Kidney (tissue), 13 donors: ENCODE measurements at regions not wholly inside any gene's neighbourhood (a gene's known extent, or its start where the extent isn't known, plus 50 kb on each side); places are given as distances from the start of the nearest gene placed in this dataset.

Source experiments
- DNase-seq, 5 donors: peaks; one replicate each; pipeline ENCODE4 v3.0.0-alpha.2; 2013 to 2020
- FAIRE-seq: peaks from 2 replicates; lab custom pipeline; 2012; peaks lifted over from hg19 to GRCh38; lab: Jason Lieb, UNC
- H3K27ac ChIP-seq, 2 donors: one replicate each; pipeline ENCODE4 v1.7.0; 2013; ENCODE audit warnings: low read depth in 2 of 2, low read length in 2 of 2, inconsistent platforms in 1 of 2
- H3K27me3 ChIP-seq: one replicate; pipeline ENCODE4 v1.7.1; 2013; ENCODE audit warnings: low read length, inconsistent platforms; ENCODE audit not compliant: control insufficient read depth, insufficient read depth
- H3K36me3 ChIP-seq, 3 donors: one replicate each; pipeline versions ENCODE4 v1.7.0 to v1.7.1; 2013; ENCODE audit warnings: low read length in 3 of 3, control low read depth in 1 of 3, inconsistent platforms in 1 of 3; ENCODE audit not compliant: insufficient read depth in 3 of 3, control insufficient read depth in 2 of 3
- H3K4me1 ChIP-seq, 3 donors: one replicate each; pipeline versions ENCODE4 v1.7.0 to v1.7.1; 2013; ENCODE audit warnings: low read length in 3 of 3, inconsistent platforms in 1 of 3, low read depth in 1 of 3; ENCODE audit not compliant: control insufficient read depth in 2 of 3, insufficient read depth in 2 of 3
- H3K4me3 ChIP-seq, 3 donors: one replicate each; pipeline versions ENCODE4 v1.7.0 to v1.8.1; 2013; ENCODE audit warnings: low read length in 3 of 3, control low read depth in 1 of 3, inconsistent platforms in 1 of 3
- H3K9ac ChIP-seq, 3 donors: one replicate each; pipeline versions ENCODE4 v1.7.0 to v1.7.1; 2013; ENCODE audit warnings: low read length in 3 of 3, control low read depth in 1 of 3, inconsistent platforms in 1 of 3
- H3K9me3 ChIP-seq, 3 donors: one replicate each; pipeline versions ENCODE4 v1.7.0 to v1.7.1; 2013; ENCODE audit warnings: low read length in 3 of 3, control low read depth in 1 of 3, inconsistent platforms in 1 of 3; ENCODE audit not compliant: control insufficient read depth in 2 of 3, insufficient read depth in 1 of 3
- intact Hi-C: fragments of 100-400 bp; cut with DNase I; formaldehyde crosslinking; loops from one replicate; pipeline ENCODE4 v1.11.1; 2022
- TF ChIP-seq, protein P1 (sequence below): IDR thresholded peaks from 3 replicates; pipeline ENCODE4 v1.5.1; 2012; ENCODE audit warnings: mild to moderate bottlenecking, moderate library complexity, borderline replicate concordance; ENCODE audit not compliant: insufficient read depth; ENCODE audit errors: extremely low read depth
- donor health status: control.
- donor health status: control.
- donor health status: control.
- donor health status: control.
- donor health status: control.
- donor health status: DM: yes; HTN: yes; CAD: no.
- donor health status: Normal renal cell carcinoma (clear cell type).

DNA sequence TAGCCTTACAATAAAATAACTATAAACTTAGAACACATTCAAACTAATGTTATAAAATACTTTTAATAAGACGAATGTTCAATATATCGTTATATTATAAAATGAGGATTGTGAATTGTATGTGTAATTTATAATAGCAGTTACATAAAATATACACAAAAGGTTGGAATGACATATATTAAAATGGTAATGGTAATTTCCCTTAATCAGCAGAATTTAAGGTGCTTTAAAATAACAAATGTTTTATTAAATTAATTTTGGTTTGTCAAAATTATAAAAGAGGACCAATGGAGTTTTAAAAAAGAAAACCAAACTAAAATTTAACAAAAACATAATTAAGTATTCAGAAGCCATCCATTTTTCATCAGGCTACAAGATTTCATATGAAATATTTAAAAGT, 164.3 kb upstream of the PRDM9 start:
- peak; percentile 47 for FAIRE-seq

DNA sequence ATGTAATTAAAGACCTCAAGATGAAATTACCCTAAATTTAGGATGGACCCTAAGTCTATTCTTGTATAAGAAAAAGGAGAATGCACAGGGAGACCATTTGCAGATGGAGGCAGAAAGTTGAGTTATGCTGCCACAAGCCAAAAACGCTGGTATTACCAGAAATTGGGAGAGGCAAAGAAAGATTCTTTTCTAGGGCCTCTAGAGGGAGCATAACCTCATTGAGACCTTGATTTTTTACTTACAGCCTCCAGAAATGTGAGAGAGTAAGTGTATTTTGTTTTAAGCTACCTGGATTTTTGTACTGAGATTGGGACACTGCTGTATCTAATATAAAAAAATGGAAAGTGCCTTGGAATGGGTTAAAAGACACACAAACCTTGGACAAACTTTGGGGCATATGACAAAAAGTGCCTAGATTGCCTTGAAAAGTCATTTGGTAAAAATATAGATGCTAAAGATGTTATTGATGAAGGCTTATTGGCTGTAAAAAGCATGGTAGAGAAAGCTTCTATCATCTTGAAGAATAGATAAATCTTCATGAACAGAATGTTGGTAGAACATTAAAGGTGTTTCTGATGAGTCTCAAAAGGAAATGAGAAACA, 174.7 kb upstream of the PRDM9 start:
- TF ChIP-seq, protein P1, sequence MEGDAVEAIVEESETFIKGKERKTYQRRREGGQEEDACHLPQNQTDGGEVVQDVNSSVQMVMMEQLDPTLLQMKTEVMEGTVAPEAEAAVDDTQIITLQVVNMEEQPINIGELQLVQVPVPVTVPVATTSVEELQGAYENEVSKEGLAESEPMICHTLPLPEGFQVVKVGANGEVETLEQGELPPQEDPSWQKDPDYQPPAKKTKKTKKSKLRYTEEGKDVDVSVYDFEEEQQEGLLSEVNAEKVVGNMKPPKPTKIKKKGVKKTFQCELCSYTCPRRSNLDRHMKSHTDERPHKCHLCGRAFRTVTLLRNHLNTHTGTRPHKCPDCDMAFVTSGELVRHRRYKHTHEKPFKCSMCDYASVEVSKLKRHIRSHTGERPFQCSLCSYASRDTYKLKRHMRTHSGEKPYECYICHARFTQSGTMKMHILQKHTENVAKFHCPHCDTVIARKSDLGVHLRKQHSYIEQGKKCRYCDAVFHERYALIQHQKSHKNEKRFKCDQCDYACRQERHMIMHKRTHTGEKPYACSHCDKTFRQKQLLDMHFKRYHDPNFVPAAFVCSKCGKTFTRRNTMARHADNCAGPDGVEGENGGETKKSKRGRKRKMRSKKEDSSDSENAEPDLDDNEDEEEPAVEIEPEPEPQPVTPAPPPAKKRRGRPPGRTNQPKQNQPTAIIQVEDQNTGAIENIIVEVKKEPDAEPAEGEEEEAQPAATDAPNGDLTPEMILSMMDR: no peak
- Histone ChIP-seq H3K9me3 (peaks cover 0 to 2% (median 0%) of the 10 kb centered on the region in 3 donors), H3K4me3 (no peak overlapping the region), H3K4me1 (no peaks in the 10 kb centered on the region), H3K9ac (no peak overlapping the region), H3K36me3 (no peaks in the 10 kb centered on the region), H3K27me3 (no peaks in the 10 kb centered on the region), H3K27ac (no peak overlapping the region)
- DNase-seq: peak in 2 of 5 donors; percentile 19 to 29
- no peak for FAIRE-seq
- intact Hi-C loops: no loop called here

More for the DNA sequence above, 164.3 kb upstream of the PRDM9 start:
- Histone ChIP-seq H3K9ac (no peak overlapping the region), H3K27ac (no peak overlapping the region), H3K4me1 (no peaks in the 10 kb centered on the region), H3K27me3 (no peaks in the 10 kb centered on the region), H3K36me3 (no peaks in the 10 kb centered on the region), H3K9me3 (peaks cover 0 to 2% (median 0%) of the 10 kb centered on the region in 3 donors), H3K4me3 (no peak overlapping the region)
- no peak for DNase-seq
- intact Hi-C loops: no loop called here
- TF ChIP-seq, protein P1: no peak

DNA sequence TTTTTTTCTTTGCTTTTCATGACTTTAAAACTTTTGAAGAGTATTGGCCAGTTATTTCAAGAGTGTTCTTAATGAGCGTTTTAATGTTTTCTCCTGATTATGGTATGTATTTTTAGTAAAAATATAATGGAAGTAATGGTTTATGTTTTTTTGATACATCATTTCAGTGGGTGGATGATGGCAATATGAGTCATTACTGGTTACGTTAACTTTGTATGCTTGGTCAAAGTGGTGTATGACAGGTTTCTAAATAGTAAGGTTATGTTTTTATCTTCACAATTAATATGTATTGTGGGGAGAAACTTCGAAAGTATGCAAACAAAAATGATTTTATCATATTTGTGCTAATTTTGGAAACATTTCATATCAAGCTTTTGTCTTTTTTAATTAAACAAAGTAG, 176.7 kb upstream of the PRDM9 start:
- Histone ChIP-seq H3K27me3 (no peaks in the 10 kb centered on the region), H3K9me3 (peaks cover 0 to 2% (median 0%) of the 10 kb centered on the region in 3 donors), H3K36me3 (no peaks in the 10 kb centered on the region), H3K4me3 (no peak overlapping the region), H3K4me1 (no peaks in the 10 kb centered on the region), H3K27ac (no peak overlapping the region), H3K9ac (no peak overlapping the region)
- FAIRE-seq (no peak), DNase-seq (no peak)
- intact Hi-C loops: no loop called here
- TF ChIP-seq, protein P1: no peak

DNA sequence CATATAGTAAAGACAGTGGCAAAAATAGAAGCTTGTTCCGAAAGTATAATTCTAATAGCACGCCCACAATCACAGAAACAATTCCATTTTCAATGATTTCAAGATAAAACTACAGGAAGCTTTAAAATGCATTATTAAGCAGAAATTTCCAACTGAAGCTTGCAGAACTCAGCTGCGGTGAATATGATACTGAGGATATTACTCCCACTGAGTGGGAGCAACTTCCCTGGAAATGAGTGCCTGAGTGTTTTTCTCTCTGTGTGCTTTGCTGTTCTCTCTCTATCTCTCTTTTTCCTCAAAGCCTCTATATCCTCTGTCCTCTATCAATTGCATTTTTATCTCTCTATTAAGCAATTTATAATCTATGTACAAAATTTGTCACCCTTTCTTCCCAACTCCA, 187.5 kb upstream of the PRDM9 start:
- intact Hi-C loops: no loop called here
- Histone ChIP-seq H3K4me1 (no peaks in the 10 kb centered on the region), H3K27ac (no peak overlapping the region), H3K36me3 (no peaks in the 10 kb centered on the region), H3K9ac (no peak overlapping the region), H3K4me3 (no peak overlapping the region), H3K9me3 (no peaks in the 10 kb centered on the region), H3K27me3 (no peaks in the 10 kb centered on the region)
- TF ChIP-seq, protein P1: no peak
- DNase-seq (peak in 3 of 5 donors; percentile 16 to 63 (median 34)), FAIRE-seq (no peak)
